Tibial nerve (tissue), 4 donors: ENCODE measurements at regions not wholly inside any gene's neighbourhood (a gene's known extent, or its start where the extent isn't known, plus 50 kb on each side); places are given as distances from the start of the nearest gene placed in this dataset.

Experiments used
- DNase-seq, 2 donors: peaks; one replicate each; pipeline ENCODE4 v3.0.0-alpha.2; 2019; ENCODE audit warnings: low spot score in 2 of 2
- H3K27ac ChIP-seq, 4 donors: fragments of 200-600 bp; sonication (generic) in 3 of 4; one replicate each; pipeline ENCODE4 v1.5.1; 2017 to 2019; ENCODE audit warnings: mild to moderate bottlenecking in 1 of 4
- H3K27me3 ChIP-seq, 2 donors: fragments of 200-600 bp; sonication (generic) in 1 of 2; one replicate each; pipeline versions ENCODE4 v1.5.1 to v1.6.0; 2017 to 2019
- H3K36me3 ChIP-seq, 3 donors: fragments of 200-600 bp; sonication (generic); one replicate each; pipeline ENCODE4 v1.5.1; 2018 to 2019
- H3K4me1 ChIP-seq, 4 donors: fragments of 200-600 bp; sonication (generic) in 3 of 4; one replicate each; pipeline ENCODE4 v1.5.1; 2017 to 2019
- H3K4me3 ChIP-seq, 4 donors: fragments of 200-600 bp; sonication (generic) in 3 of 4; one replicate each; pipeline ENCODE4 v1.5.1; 2017 to 2019; ENCODE audit warnings: mild to moderate bottlenecking in 1 of 4, moderate library complexity in 1 of 4
- H3K9me3 ChIP-seq, 4 donors: fragments of 200-600 bp; sonication (generic) in 3 of 4; one replicate each; pipeline ENCODE4 v1.5.1; 2017 to 2019
- CTCF ChIP-seq, 5 experiments: fragments of 200-600 bp in 3 of 5; fragments of 450-650 bp in 2 of 5; sonication (generic) in 3 of 5; IDR thresholded peaks; one replicate each; pipeline ENCODE4 v1.5.1; 2016 to 2019; ENCODE audit warnings: antibody characterized with exemption in 5 of 5, mild to moderate bottlenecking in 3 of 5, moderate library complexity in 2 of 5
- EP300 ChIP-seq, 2 donors: sonication (generic); formaldehyde crosslinking; IDR thresholded peaks; one replicate each; pipeline ENCODE4 v1.6.1; 2017; ENCODE audit warnings: antibody characterized with exemption in 2 of 2, mild to moderate bottlenecking in 1 of 2
- POLR2A ChIP-seq, 2 donors: fragments of 450-650 bp; IDR thresholded peaks; one replicate each; pipeline ENCODE4 v1.6.1; 2017; ENCODE audit warnings: antibody characterized with exemption in 2 of 2, mild to moderate bottlenecking in 2 of 2, moderate library complexity in 2 of 2
- WGBS, 2 donors: methylation state at CpG; one replicate each; pipeline ENCODE4 v1.1.5; 2018; 5-methylcytosine and 5-hydroxymethylcytosine counted together

- no peaks in the 10 kb centered on the region for H3K9me3 ChIP-seq
- TF ChIP-seq POLR2A (IDR thresholded peaks at IDR 0.05) = no peak
- TF ChIP-seq EP300 (IDR thresholded peaks at IDR 0.05) = no peak
- TF ChIP-seq CTCF (IDR thresholded peaks at IDR 0.05) = no peak
- WGBS, 2 donors = 53 to 67% methylated on average over 4 of the region's 4 CpGs
- no peaks in the 10 kb centered on the region for H3K4me1 ChIP-seq
- no peak overlapping the region for H3K4me3 ChIP-seq
- H3K36me3 ChIP-seq = no peaks in the 10 kb centered on the region
- no peak overlapping the region for H3K27ac ChIP-seq
- no peaks in the 10 kb centered on the region for H3K27me3 ChIP-seq
- no peak for DNase-seq
Measured at GRCh38 chr10:2079603-2080078, 342.3 kb upstream of the ADARB2 start.

- Histone ChIP-seq H3K27ac (no peak overlapping the region), H3K9me3 (no peaks in the 10 kb centered on the region), H3K4me3 (no peak overlapping the region), H3K36me3 (no peaks in the 10 kb centered on the region), H3K4me1 (no peaks in the 10 kb centered on the region), H3K27me3 (no peaks in the 10 kb centered on the region)
- no peak for TF ChIP-seq POLR2A (IDR thresholded peaks at IDR 0.05)
- TF ChIP-seq CTCF (IDR thresholded peaks at IDR 0.05) = no peak
- no peak for TF ChIP-seq EP300 (IDR thresholded peaks at IDR 0.05)
- no peak for DNase-seq
- 62 to 64% methylated on average over 5 of the region's 5 CpGs for WGBS, 2 donors
Measured at GRCh38 chr10:2077231-2077630, 339.9 kb upstream of the ADARB2 start.

GRCh38 chr10:2076528-2076927 lies 339.2 kb upstream of the ADARB2 start:
- no peak for TF ChIP-seq POLR2A (IDR thresholded peaks at IDR 0.05)
- no peak for TF ChIP-seq EP300 (IDR thresholded peaks at IDR 0.05)
- TF ChIP-seq CTCF (IDR thresholded peaks at IDR 0.05) = no peak
- Histone ChIP-seq H3K27me3 (no peaks in the 10 kb centered on the region), H3K36me3 (no peaks in the 10 kb centered on the region), H3K9me3 (no peaks in the 10 kb centered on the region), H3K27ac (no peak overlapping the region), H3K4me1 (no peaks in the 10 kb centered on the region), H3K4me3 (no peak overlapping the region)
- no peak for DNase-seq
- WGBS, 2 donors = 90% methylated on average over 11 of the region's 11 CpGs

- H3K4me3 ChIP-seq = no peak overlapping the region
- H3K36me3 ChIP-seq = no peaks in the 10 kb centered on the region
- TF ChIP-seq EP300 (IDR thresholded peaks at IDR 0.05) (no peak), CTCF (IDR thresholded peaks at IDR 0.05) (no peak), POLR2A (IDR thresholded peaks at IDR 0.05) (no peak)
- no peak for DNase-seq
- H3K4me1 ChIP-seq = no peaks in the 10 kb centered on the region
- H3K9me3 ChIP-seq = peaks cover 0 to 4% (median 0%) of the 10 kb centered on the region in 4 donors
- WGBS, 2 donors = 72 to 74% methylated on average over 2 of the region's 2 CpGs
- no peak overlapping the region for H3K27ac ChIP-seq
- no peaks in the 10 kb centered on the region for H3K27me3 ChIP-seq
Measured at GRCh38 chr10:2067015-2067414, 329.7 kb upstream of the ADARB2 start.

- Histone ChIP-seq H3K9me3 (no peaks in the 10 kb centered on the region), H3K4me3 (no peak overlapping the region), H3K4me1 (no peaks in the 10 kb centered on the region), H3K27me3 (no peaks in the 10 kb centered on the region), H3K36me3 (no peaks in the 10 kb centered on the region), H3K27ac (no peak overlapping the region)
- no peak for DNase-seq
- TF ChIP-seq CTCF (IDR thresholded peaks at IDR 0.05) (no peak), POLR2A (IDR thresholded peaks at IDR 0.05) (no peak), EP300 (IDR thresholded peaks at IDR 0.05) (no peak)
- WGBS, 2 donors = 76 to 77% methylated on average over 3 of the region's 3 CpGs
Measured at GRCh38 chr10:2054728-2055127, 317.4 kb upstream of the ADARB2 start.
